ENCODE measurements at regions not wholly inside any gene's neighbourhood (a gene's known extent, or its start where the extent isn't known, plus 50 kb on each side); places are given as distances from the start of the nearest gene placed in this dataset.

GRCh38 chrX:122092360-122092759 is 1045.0 kb downstream of the GLUD2 start:
- Histone ChIP-seq H3K27me3 (ENCODE audit: insufficient read depth, low read length) (no peaks in the 10 kb centered on the region), H4K91ac (ENCODE audit: low read depth, low read length) (no peak overlapping the region), H3K18ac (ENCODE audit: low read length) (no peak overlapping the region), H3K23ac (ENCODE audit: low read length) (no peak overlapping the region), H2BK120ac (ENCODE audit: insufficient read depth, low read length, poor library complexity) (no peak overlapping the region), H4K12ac (ENCODE audit: low read depth, low read length) (no peak overlapping the region), H2AK5ac (ENCODE audit: low read length) (no peak overlapping the region), H3K9ac (ENCODE audit: low read length) (no peak overlapping the region), H3K4me3 (ENCODE audit: low read depth, low read length) (no peak overlapping the region), H3K4ac (ENCODE audit: low read depth, low read length) (no peak overlapping the region), H3K79me2 (ENCODE audit: control insufficient read depth, insufficient read depth, low read length, poor library complexity) (no peaks in the 10 kb centered on the region), H3K9me3 (ENCODE audit: insufficient read depth, low read depth, low read length) (no peaks in the 10 kb centered on the region), H3K27ac (ENCODE audit: low read depth, low read length) (no peak overlapping the region), H3K4me2 (ENCODE audit: low read length) (no peak overlapping the region), H3K4me1 (ENCODE audit: control insufficient read depth in 1 of 2, insufficient read depth in 2 of 2, low read length in 2 of 2) (no peaks in the 10 kb centered on the region), H2AFZ (ENCODE audit: insufficient read depth, low read length, poor library complexity) (no peak overlapping the region), H2BK12ac (ENCODE audit: low read length) (no peak overlapping the region), H2BK5ac (ENCODE audit: low read depth, low read length, poor library complexity) (no peak overlapping the region), H4K8ac (ENCODE audit: low read depth, low read length) (no peak overlapping the region), H3K79me1 (ENCODE audit: low read length) (no peaks in the 10 kb centered on the region), H3K36me3 (ENCODE audit: control insufficient read depth in 1 of 2, insufficient read depth in 2 of 2, low read length in 2 of 2) (no peaks in the 10 kb centered on the region), H3K14ac (ENCODE audit: low read length) (no peak overlapping the region)
- DNase-seq, result no peak
- no CpG with 5 or more reads among the region's 3 CpGs for WGBS (ENCODE audit: extremely low coverage, insufficient coverage, insufficient read length)

- no peaks in the 10 kb centered on the region for H3K79me1 ChIP-seq (ENCODE audit: low read length)
- H3K27ac ChIP-seq (ENCODE audit: low read depth, low read length), result no peak overlapping the region
- no peak overlapping the region for H4K8ac ChIP-seq (ENCODE audit: low read depth, low read length)
- H3K4me3 ChIP-seq (ENCODE audit: low read depth, low read length), result no peak overlapping the region
- no peak overlapping the region for H3K9ac ChIP-seq (ENCODE audit: low read length)
- H3K79me2 ChIP-seq (ENCODE audit: control insufficient read depth, insufficient read depth, low read length, poor library complexity), result no peaks in the 10 kb centered on the region
- no peak overlapping the region for H2BK12ac ChIP-seq (ENCODE audit: low read length)
- H3K4me1 ChIP-seq (ENCODE audit: control insufficient read depth in 1 of 2, insufficient read depth in 2 of 2, low read length in 2 of 2), result no peaks in the 10 kb centered on the region
- no peak overlapping the region for H4K91ac ChIP-seq (ENCODE audit: low read depth, low read length)
- no CpG with 5 or more reads among the region's 2 CpGs for WGBS (ENCODE audit: extremely low coverage, insufficient coverage, insufficient read length)
- no peak overlapping the region for H2BK120ac ChIP-seq (ENCODE audit: insufficient read depth, low read length, poor library complexity)
- H3K36me3 ChIP-seq (ENCODE audit: control insufficient read depth in 1 of 2, insufficient read depth in 2 of 2, low read length in 2 of 2), result no peaks in the 10 kb centered on the region
- no peak for DNase-seq
- no peak overlapping the region for H3K4me2 ChIP-seq (ENCODE audit: low read length)
- H3K9me3 ChIP-seq (ENCODE audit: insufficient read depth, low read depth, low read length), result no peaks in the 10 kb centered on the region
- no peak overlapping the region for H3K14ac ChIP-seq (ENCODE audit: low read length)
- H3K18ac ChIP-seq (ENCODE audit: low read length), result no peak overlapping the region
- H3K27me3 ChIP-seq (ENCODE audit: insufficient read depth, low read length), result no peaks in the 10 kb centered on the region
- H2AFZ ChIP-seq (ENCODE audit: insufficient read depth, low read length, poor library complexity), result no peak overlapping the region
- H3K4ac ChIP-seq (ENCODE audit: low read depth, low read length), result no peak overlapping the region
- no peak overlapping the region for H3K23ac ChIP-seq (ENCODE audit: low read length)
- H4K12ac ChIP-seq (ENCODE audit: low read depth, low read length), result no peak overlapping the region
- no peak overlapping the region for H2BK5ac ChIP-seq (ENCODE audit: low read depth, low read length, poor library complexity)
- no peak overlapping the region for H2AK5ac ChIP-seq (ENCODE audit: low read length)
Measured at GRCh38 chrX:122092978-122093377, 1045.6 kb downstream of the GLUD2 start.

- H2BK5ac ChIP-seq (ENCODE audit: low read depth, low read length, poor library complexity), result no peak overlapping the region
- H4K91ac ChIP-seq (ENCODE audit: low read depth, low read length), result no peak overlapping the region
- H2BK120ac ChIP-seq (ENCODE audit: insufficient read depth, low read length, poor library complexity), result no peak overlapping the region
- H2BK12ac ChIP-seq (ENCODE audit: low read length), result no peak overlapping the region
- H3K9me3 ChIP-seq (ENCODE audit: insufficient read depth, low read depth, low read length), result no peaks in the 10 kb centered on the region
- no peak for DNase-seq
- H3K9ac ChIP-seq (ENCODE audit: low read length), result no peak overlapping the region
- no peak overlapping the region for H3K14ac ChIP-seq (ENCODE audit: low read length)
- no peaks in the 10 kb centered on the region for H3K4me1 ChIP-seq (ENCODE audit: control insufficient read depth in 1 of 2, insufficient read depth in 2 of 2, low read length in 2 of 2)
- H3K4me2 ChIP-seq (ENCODE audit: low read length), result no peak overlapping the region
- no peaks in the 10 kb centered on the region for H3K36me3 ChIP-seq (ENCODE audit: control insufficient read depth in 1 of 2, insufficient read depth in 2 of 2, low read length in 2 of 2)
- H3K23ac ChIP-seq (ENCODE audit: low read length), result no peak overlapping the region
- no peak overlapping the region for H3K4ac ChIP-seq (ENCODE audit: low read depth, low read length)
- H4K12ac ChIP-seq (ENCODE audit: low read depth, low read length), result no peak overlapping the region
- no peak overlapping the region for H3K18ac ChIP-seq (ENCODE audit: low read length)
- H3K4me3 ChIP-seq (ENCODE audit: low read depth, low read length), result no peak overlapping the region
- no peak overlapping the region for H2AFZ ChIP-seq (ENCODE audit: insufficient read depth, low read length, poor library complexity)
- H4K8ac ChIP-seq (ENCODE audit: low read depth, low read length), result no peak overlapping the region
- H3K79me2 ChIP-seq (ENCODE audit: control insufficient read depth, insufficient read depth, low read length, poor library complexity), result no peaks in the 10 kb centered on the region
- no peak overlapping the region for H3K27ac ChIP-seq (ENCODE audit: low read depth, low read length)
- no peaks in the 10 kb centered on the region for H3K79me1 ChIP-seq (ENCODE audit: low read length)
- no peak overlapping the region for H2AK5ac ChIP-seq (ENCODE audit: low read length)
- H3K27me3 ChIP-seq (ENCODE audit: insufficient read depth, low read length), result no peaks in the 10 kb centered on the region
Measured at GRCh38 chrX:122094611-122095010, 1047.2 kb downstream of the GLUD2 start.

GRCh38 chrX:122113376-122113775 is 1066.0 kb downstream of the GLUD2 start:
- Histone ChIP-seq H3K27me3 (ENCODE audit: insufficient read depth, low read length) (no peaks in the 10 kb centered on the region), H3K4ac (ENCODE audit: low read depth, low read length) (no peak overlapping the region), H3K14ac (ENCODE audit: low read length) (no peak overlapping the region), H3K4me2 (ENCODE audit: low read length) (no peak overlapping the region), H2BK12ac (ENCODE audit: low read length) (no peak overlapping the region), H3K18ac (ENCODE audit: low read length) (no peak overlapping the region), H2BK5ac (ENCODE audit: low read depth, low read length, poor library complexity) (no peak overlapping the region), H2AFZ (ENCODE audit: insufficient read depth, low read length, poor library complexity) (no peak overlapping the region), H3K9ac (ENCODE audit: low read length) (no peak overlapping the region), H3K36me3 (ENCODE audit: control insufficient read depth in 1 of 2, insufficient read depth in 2 of 2, low read length in 2 of 2) (no peaks in the 10 kb centered on the region), H3K79me1 (ENCODE audit: low read length) (no peaks in the 10 kb centered on the region), H2AK5ac (ENCODE audit: low read length) (no peak overlapping the region), H3K4me1 (ENCODE audit: control insufficient read depth in 1 of 2, insufficient read depth in 2 of 2, low read length in 2 of 2) (no peaks in the 10 kb centered on the region), H2BK120ac (ENCODE audit: insufficient read depth, low read length, poor library complexity) (no peak overlapping the region), H3K27ac (ENCODE audit: low read depth, low read length) (no peak overlapping the region), H4K12ac (ENCODE audit: low read depth, low read length) (no peak overlapping the region), H4K8ac (ENCODE audit: low read depth, low read length) (no peak overlapping the region), H4K91ac (ENCODE audit: low read depth, low read length) (no peak overlapping the region), H3K79me2 (ENCODE audit: control insufficient read depth, insufficient read depth, low read length, poor library complexity) (no peaks in the 10 kb centered on the region), H3K9me3 (ENCODE audit: insufficient read depth, low read depth, low read length) (no peaks in the 10 kb centered on the region), H3K23ac (ENCODE audit: low read length) (no peak overlapping the region), H3K4me3 (ENCODE audit: low read depth, low read length) (no peak overlapping the region)
- no CpG with 5 or more reads among the region's 3 CpGs for WGBS (ENCODE audit: extremely low coverage, insufficient coverage, insufficient read length)
- DNase-seq, result no peak
